GM23248 (cell line): ENCODE measurements at regions not wholly inside any gene's neighbourhood (a gene's known extent, or its start where the extent isn't known, plus 50 kb on each side); places are given as distances from the start of the nearest gene placed in this dataset.

ENCODE experiments used
- EZH2 ChIP-seq: fragments of 200-600 bp; sonication (generic); IDR thresholded peaks from 2 replicates; pipeline ENCODE4 v1.6.1; 2018; ENCODE audit warnings: antibody characterized with exemption, mild to moderate bottlenecking; ENCODE audit not compliant: insufficient read depth, poor library complexity, severe bottlenecking
- EZH2phosphoT487 ChIP-seq: fragments of 200-600 bp; sonication (generic); IDR thresholded peaks from 2 replicates; pipeline ENCODE4 v1.6.1; 2018; ENCODE audit warnings: antibody characterized with exemption, moderate library complexity, mild to moderate bottlenecking, low read depth; ENCODE audit not compliant: insufficient read depth

GRCh38 chr5:26538226-26538625 lies 500.2 kb downstream of the CDH9 start:
- no peak for TF ChIP-seq EZH2phosphoT487
- no peak for TF ChIP-seq EZH2
